Amniotic epithelial cell (primary cell): ENCODE measurements at regions not wholly inside any gene's neighbourhood (a gene's known extent, or its start where the extent isn't known, plus 50 kb on each side); places are given as distances from the start of the nearest gene placed in this dataset.

Source experiments
- DNase-seq: peaks from one replicate; pipeline ENCODE4 v3.0.0-alpha.2; 2010; ENCODE audit warnings: low read depth

- DNase-seq = no peak
These were observed 304.0 kb upstream of the CBLB start for GRCh38 chr3:106172780-106173179.

DNA sequence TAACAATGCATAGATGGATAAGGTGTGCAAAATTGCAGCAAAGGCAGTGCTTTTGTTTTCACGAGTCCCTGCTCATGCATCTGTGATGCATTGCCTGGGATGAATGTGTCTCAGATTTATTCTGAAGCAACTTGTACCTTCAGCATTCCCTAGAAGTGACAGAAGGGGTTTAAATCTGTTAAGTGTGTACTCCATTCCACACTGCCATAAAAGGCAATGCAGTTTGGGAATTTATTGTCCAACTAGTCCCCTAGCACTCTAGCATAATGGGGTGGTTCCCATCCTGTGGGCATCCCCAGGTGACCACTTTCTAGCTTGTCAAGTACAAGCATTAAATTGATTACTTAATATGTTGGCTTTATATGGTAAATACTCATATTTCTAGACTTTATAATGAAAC lies 306.5 kb upstream of the CBLB start:
- DNase-seq = no peak

DNA sequence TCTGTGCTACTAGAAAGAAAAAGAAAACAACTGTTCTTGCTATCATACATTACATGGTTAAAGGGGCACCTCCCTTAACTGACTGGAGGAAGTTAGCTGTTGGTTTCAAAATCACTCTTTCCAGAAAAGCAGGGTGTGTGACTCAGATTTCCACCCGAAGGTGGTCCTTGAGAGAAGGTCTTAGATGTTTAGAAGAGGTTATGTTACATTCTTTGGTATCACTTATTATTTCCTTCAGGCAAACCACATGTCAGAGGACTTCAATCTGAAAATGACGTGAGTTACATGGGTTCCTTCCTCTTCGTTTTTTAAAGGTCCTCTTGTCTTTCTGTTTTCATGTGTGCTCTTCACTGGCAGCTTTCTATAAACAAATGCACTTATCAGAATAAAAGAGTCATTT lies 307.9 kb upstream of the CBLB start:
- peak; percentile 51 for DNase-seq

DNA sequence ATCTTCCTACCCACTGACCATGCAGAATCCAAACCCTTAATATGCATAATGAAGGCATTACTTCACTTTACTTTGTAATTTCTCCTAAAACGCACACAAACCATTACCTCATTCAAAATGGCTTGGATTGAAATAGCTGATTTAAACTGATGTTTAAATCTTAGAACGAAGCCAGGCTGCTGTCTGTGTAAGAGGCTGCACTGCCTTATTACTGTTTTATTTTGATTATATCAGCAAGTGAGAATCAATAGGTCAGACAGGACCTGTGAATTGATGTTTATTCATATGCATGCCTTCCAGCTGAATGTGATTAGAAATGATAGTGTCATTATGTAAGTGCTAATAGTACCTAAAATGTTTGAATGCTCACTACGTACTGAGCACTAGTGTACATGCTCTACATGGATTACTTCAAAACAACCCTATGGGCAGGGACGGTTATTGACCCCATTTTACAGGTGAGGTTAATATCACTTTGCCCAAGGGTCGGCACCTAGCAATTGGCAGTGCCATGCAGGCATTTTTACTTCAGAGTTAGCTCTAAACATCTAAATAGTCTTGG lies 314.2 kb upstream of the CBLB start:
- no peak for DNase-seq

DNA sequence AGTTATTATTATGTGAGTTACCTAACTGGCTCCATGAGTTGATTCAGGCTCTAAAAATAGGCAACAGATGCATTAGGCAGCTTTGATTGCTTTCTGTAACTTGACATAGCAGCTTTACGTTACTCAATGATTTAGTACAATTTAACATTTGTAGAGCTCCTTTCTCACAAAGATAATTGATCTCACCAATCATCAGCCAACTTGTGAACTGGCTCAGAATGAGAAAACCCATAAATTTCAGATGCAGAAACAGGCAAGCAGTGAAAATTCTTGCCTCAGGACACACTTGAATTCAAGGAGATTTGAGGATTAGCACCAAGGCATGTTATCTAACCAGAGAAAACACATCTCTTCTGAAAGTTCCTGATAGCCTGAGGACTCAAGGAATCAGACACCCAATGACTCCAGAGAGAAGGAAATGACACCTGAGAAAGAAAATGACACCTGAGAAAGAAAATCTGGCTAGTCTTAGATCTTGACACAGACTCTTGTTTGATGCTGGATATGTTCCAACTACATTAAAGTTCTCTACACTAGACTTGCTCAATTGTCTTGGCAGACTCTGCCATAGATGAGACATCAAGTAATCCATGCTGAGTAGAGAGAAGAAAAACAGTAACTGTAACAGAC lies 315.1 kb upstream of the CBLB start:
- DNase-seq = peak; percentile 92

DNA sequence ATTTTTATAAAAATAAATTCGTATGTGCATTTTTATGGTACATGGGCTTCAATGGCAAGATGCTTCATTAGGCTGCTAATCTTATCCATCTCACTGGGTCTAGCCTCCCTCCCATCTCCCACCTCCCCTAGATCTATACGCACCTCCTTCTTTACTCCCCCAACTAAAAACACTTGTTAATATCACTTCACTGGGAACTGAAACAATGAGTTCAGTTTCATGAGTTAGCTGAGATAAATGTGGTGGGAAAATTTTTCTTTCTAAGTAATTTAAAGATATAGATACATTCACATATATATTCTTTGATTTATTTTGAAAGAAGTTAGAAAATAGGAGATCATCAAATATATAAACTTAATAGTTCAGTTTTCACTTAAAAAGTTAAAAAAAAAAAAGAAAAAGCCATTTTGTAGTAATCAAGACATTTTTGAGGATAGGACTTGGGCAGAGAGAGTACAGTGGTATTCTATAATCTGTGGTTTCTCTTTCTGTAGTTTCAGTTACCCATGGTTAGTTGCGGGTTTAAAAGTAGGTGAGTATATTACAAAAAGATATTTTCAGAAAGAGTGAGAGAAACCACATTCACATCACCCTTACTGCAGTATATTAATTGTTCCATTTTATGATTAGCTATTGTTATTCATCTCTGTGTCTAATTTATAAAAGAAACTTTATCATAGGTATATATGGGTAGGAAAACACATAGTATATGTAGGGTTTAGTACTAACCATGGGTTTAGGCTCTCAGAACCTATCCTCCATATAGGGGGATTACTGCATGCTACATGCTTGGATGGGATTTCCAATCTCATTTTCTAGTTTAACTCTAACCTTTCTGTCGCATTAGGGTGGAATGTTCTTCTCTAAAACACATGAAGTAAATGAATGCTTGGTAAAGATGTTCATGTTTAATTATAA lies 316.0 kb upstream of the CBLB start:
- no peak for DNase-seq

DNA sequence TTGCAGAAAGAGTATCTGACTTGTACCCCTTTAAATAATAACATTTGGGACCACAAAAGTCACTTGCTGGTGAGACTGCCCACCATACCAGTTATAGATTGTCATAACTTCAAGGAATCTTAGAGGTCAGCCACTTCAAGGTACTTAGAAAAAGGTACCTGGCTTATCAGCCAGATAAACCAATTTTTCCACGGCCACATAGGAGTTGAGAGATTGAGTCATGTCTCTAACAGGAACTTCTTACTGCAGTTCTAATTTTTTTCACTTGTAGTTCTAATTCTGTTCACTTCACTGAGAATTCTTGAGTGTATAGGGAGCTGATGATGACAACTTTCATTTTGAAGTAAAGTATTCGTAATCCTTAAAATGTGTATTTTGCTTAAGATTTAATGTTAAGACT lies 317.1 kb upstream of the CBLB start:
- no peak for DNase-seq

DNA sequence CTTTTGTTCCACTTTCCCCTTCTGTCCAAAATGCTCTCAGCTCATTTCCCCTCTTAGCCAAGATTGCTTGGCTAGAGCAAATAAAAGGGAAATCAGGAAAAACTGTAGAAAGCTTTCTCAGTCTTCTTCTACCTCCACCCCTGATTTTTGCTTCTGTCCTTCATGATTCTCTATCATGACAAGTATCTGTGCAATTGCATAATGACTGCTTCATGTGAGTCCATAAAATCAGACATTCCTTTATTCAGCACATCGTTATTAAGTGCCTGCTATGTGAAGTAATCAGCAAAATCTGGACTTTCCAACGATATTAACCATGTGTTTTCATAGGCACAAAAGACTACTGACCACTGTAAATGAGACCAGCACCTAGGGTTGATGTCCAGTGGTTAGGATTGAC lies 321.5 kb upstream of the CBLB start:
- DNase-seq = peak; percentile 28

- peak; percentile 33 for DNase-seq
These were observed 322.4 kb upstream of the CBLB start for GRCh38 chr3:106191211-106191610.

DNA sequence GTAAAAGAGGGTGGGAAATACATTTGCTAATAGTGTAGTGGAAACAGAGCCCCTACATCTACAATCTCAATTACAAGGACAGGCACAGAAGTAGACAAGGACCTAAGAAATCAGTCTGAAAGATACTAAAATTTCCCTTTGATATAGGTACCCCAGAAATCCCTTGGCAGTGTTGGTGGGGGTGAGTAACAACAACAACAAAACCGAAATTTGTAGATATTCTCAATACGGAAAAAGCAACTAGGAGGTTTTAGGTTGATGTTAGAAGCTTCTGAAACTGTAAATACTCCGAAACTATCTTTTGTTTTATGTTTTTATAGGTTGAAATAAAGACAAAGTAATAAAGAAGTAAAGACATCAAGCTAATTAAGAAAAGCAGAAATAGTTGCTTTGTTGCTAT lies 323.1 kb upstream of the CBLB start:
- no peak for DNase-seq

DNA sequence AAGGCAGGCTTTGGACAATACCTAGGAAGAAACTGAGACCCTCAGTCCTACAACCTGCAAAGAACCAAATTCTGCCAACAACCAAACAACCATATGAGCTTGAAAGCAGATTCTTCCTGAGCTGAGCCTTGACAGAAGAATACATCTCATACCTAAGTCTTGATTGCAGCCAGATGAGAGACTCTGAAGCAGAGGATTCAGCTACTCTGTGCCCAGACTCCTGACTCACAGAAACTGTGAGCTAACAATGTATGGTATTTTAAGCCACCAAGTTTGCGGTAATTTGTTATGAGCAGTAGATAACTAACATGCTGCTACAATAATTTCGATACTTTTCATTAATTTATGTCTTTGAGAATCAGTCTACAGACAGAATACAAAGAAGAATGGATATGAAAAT lies 325.1 kb upstream of the CBLB start:
- DNase-seq = peak; percentile 75

DNA sequence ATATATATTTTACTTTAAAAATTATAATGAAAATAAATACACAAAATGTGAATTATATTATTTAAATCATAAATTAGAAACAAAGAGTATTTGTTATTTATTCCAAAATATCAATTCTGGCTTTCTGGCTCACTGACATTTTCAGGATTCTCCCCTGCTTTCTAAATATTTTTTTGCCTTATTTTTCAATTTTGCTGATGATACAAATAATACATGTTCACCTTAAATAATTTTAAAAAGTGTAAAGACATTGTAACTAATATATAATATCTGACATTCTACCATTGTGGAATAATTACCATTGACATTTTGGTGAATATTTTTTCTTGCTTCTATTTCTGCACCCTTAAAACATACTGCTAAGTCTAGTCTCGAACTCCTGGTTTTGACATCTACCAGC lies 325.9 kb upstream of the CBLB start:
- DNase-seq = no peak

DNA sequence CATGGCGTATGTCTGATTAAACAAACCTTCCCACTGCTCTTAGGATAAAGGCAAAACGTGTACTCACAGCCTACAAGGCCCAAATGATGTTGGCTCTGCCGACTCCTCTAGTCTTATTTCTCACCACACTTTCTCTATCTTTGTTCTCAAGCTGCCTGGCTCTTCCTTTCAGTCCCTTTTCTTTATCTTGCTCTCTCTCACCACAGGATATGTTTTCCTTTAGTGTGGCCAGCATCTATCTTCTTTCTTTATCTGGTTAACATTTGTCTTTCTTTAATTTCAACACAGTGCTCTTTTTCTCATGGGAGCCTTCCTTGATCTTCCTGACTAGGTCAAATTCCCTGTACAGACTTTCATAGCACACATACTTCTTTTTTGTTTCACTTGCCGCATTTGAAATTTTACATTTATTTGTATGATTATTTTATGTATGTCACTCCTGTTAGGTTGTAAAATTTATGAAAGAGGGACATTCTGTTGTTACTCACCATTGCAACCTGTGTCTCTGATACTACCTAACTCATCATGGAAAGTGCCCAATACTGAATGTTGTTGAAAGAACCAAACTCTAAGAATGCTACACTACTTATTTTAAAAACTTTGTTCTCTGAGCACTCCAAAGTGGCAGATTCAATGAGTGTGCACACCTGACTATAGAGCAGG lies 328.9 kb upstream of the CBLB start:
- peak; percentile 94 for DNase-seq

GRCh38 chr3:106204160-106204868 lies 335.5 kb upstream of the CBLB start:
- DNase-seq = no peak

DNA sequence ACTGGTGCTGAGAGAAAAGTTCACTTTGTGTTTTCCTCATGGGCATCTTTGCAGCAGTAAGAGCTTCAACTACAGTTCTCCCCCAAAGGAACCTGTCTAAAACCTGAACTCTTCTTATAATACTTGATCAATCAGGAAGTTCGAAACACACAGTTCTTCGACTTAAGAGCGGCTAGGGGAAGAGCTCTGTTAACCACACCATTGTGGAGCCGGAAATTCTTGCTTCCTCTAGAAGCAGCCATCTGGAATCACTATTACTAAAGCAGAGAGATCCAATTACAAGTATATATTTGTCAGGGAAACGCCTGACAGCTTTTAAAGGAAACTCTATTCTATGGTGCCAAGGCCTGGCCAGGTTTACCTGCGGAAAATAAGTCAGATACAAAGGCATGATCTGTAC lies 337.3 kb upstream of the CBLB start:
- no peak for DNase-seq

- no peak for DNase-seq
These were observed 337.8 kb upstream of the CBLB start for GRCh38 chr3:106206613-106207012.

GRCh38 chr3:106208251-106208650 lies 339.4 kb upstream of the CBLB start:
- peak; percentile 94 for DNase-seq

GRCh38 chr3:106208967-106209366 lies 340.2 kb upstream of the CBLB start:
- peak; percentile 41 for DNase-seq

DNA sequence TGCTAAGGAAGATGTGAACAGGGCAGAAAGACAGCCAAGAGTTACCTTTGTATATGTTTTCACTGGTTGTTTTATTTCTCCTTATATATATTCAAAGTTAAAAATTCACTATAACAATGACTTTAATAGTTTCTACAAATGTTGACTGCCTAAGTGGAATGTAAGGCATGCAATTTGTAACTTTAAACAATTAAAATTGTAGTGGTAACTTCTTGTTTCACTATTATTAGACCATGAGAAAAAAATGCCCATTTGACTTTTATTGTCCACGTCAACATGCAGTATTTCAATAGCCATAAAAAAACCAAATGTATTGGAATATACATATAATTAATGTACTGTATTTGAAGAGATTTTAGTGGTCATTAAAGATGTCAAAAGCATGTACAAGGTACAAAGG lies 340.7 kb upstream of the CBLB start:
- DNase-seq = no peak

GRCh38 chr3:106210923-106211322 lies 342.1 kb upstream of the CBLB start:
- no peak for DNase-seq

DNA sequence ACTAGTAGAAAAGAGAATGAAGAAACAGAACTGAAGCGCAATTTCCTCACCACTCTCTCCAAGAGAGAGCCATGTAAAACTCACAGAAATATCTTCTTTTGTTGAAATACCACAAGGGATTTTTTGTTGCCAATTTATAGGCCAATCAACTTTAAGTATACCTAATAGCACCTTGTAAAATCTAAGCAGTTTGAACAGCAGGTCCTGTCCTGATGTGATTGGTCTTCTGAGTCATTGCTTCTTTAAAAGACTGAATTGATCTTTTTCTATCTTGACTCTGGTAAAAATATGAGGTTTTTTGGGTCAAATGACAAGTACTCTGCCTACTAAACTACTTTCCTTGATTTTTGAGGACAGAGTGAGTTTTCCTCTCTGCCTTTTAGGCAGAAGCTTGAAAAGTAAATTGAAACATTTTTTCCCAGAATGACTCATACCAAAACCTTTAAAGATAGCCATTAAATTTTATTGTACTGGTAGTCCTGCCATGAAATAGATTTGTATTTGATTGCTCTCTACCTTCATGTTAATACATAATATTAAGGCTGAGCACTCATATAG lies 343.9 kb upstream of the CBLB start:
- no peak for DNase-seq

GRCh38 chr3:106213954-106214353 lies 345.1 kb upstream of the CBLB start:
- no peak for DNase-seq
